Natural killer cell treated with Interleukin-12 subunit alpha and Interleukin-12 subunit beta and Interleukin-15 and Interleukin-18, amount 100 ng/mL, for 72 hours (primary cell): ENCODE measurements at regions not wholly inside any gene's neighbourhood (a gene's known extent, or its start where the extent isn't known, plus 50 kb on each side); places are given as distances from the start of the nearest gene placed in this dataset.

ENCODE experiments used
- ATAC-seq, 2 donors: fragments of 150-1000 bp; cut with Tn5 transposase in 1 of 2; sonication (Bioruptor Pico), chemical (Tn5 transposase) in 1 of 2; 2 replicates each; pipeline ENCODE4 v1.10.0; 2021
- DNase-seq: peaks from one replicate; pipeline ENCODE4 v3.0.0; 2022; ENCODE audit warnings: low spot score
- H3K27ac Mint-ChIP-seq, 2 donors: 1 replicate in 1 of 2; 2 replicates in 1 of 2; pipeline ENCODE4 v1.8.0; 2022; ENCODE audit warnings: mixed read lengths in 2 of 2, mild to moderate bottlenecking in 1 of 2, moderate library complexity in 1 of 2
- H3K27me3 Mint-ChIP-seq, 2 donors: 1 replicate in 1 of 2; 2 replicates in 1 of 2; pipeline ENCODE4 v1.8.0; 2022; ENCODE audit warnings: mixed read lengths in 2 of 2
- H3K36me3 Mint-ChIP-seq: one replicate; pipeline ENCODE4 v1.8.0; 2022; ENCODE audit warnings: mixed read lengths
- H3K4me1 Mint-ChIP-seq, 2 donors: 1 replicate in 1 of 2; 2 replicates in 1 of 2; pipeline ENCODE4 v1.8.0; 2022; ENCODE audit warnings: low read depth in 2 of 2, mixed read lengths in 2 of 2, mild to moderate bottlenecking in 1 of 2
- H3K4me3 Mint-ChIP-seq: one replicate; pipeline ENCODE4 v1.8.0; 2022; ENCODE audit warnings: mixed read lengths
- H3K9me3 Mint-ChIP-seq: 2 replicates; pipeline ENCODE4 v1.8.0; 2022; ENCODE audit warnings: mixed read lengths

GRCh38 chr2:180061546-180061945 lies 54.4 kb upstream of the CWC22 start:
- Mint-ChIP-seq H3K4me1 (no peaks in the 10 kb centered on the region), H3K36me3 (no peaks in the 10 kb centered on the region), H3K27ac (no peak overlapping the region), H3K4me3 (no peak overlapping the region), H3K27me3 (no peaks in the 10 kb centered on the region), H3K9me3 (no peaks in the 10 kb centered on the region)
- no peak for DNase-seq
- ATAC-seq: no peak

GRCh38 chr2:180061085-180061484 lies 54.0 kb upstream of the CWC22 start:
- no peaks in the 10 kb centered on the region for H3K36me3 Mint-ChIP-seq
- no peak overlapping the region for H3K4me3 Mint-ChIP-seq
- H3K4me1 Mint-ChIP-seq: no peaks in the 10 kb centered on the region
- H3K27ac Mint-ChIP-seq: no peak overlapping the region
- no peak for DNase-seq
- H3K9me3 Mint-ChIP-seq: no peaks in the 10 kb centered on the region
- ATAC-seq: no peak
- H3K27me3 Mint-ChIP-seq: no peaks in the 10 kb centered on the region

GRCh38 chr2:180058993-180059392 lies 51.9 kb upstream of the CWC22 start:
- no peak for ATAC-seq
- no peaks in the 10 kb centered on the region for H3K27me3 Mint-ChIP-seq
- no peak overlapping the region for H3K4me3 Mint-ChIP-seq
- no peak for DNase-seq
- H3K27ac Mint-ChIP-seq: no peak overlapping the region
- H3K4me1 Mint-ChIP-seq: no peaks in the 10 kb centered on the region
- H3K9me3 Mint-ChIP-seq: no peaks in the 10 kb centered on the region
- H3K36me3 Mint-ChIP-seq: no peaks in the 10 kb centered on the region

DNA sequence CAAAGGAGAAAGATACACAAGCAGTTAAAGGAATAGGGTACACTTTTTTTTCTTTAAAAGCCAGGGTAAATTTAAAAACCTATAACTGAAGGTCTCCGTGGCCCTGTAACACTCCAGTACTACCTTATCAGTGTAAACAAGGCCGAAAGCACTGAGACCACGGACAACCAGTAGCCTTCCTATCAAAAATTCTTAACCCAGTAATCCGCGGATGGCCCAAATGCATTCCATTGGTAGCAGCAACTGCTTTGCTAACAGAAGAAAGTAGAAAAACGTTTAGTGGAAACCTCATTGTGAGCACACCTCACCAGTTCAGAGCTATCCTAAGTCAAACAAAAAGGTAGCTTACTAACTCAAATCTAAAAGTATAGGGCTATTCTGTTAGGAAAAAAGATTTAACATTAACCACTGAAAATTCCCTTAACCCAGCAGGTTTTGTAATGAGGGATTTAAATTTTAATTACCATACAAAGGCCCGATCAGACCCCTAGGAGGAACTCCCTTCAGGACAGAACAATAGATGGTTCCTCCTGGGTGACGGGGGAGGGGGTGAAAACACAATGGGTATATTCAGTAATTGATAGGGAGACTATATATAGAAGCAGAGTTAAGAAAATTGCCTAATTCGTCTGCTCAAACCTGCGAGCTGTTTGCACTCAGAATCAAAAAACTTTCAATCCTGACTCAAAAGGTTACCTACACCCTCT lies 50.8 kb upstream of the CWC22 start:
- H3K27me3 Mint-ChIP-seq: peaks cover 0 to 7% of the 10 kb centered on the region in 2 donors
- no peaks in the 10 kb centered on the region for H3K36me3 Mint-ChIP-seq
- H3K27ac Mint-ChIP-seq: no peak overlapping the region
- H3K4me1 Mint-ChIP-seq: no peaks in the 10 kb centered on the region
- DNase-seq (no peak), ATAC-seq (no peak)
- no peaks in the 10 kb centered on the region for H3K9me3 Mint-ChIP-seq
- H3K4me3 Mint-ChIP-seq: no peak overlapping the region
